Sigmoid colon (tissue), 3 donors: ENCODE measurements at regions not wholly inside any gene's neighbourhood (a gene's known extent, or its start where the extent isn't known, plus 50 kb on each side); places are given as distances from the start of the nearest gene placed in this dataset.

Experiments used
- CTCF ChIP-seq, 4 experiments: fragments of 450-650 bp in 3 of 4; fragments of 200-600 bp in 1 of 4; IDR thresholded peaks; one replicate each; pipeline ENCODE4 v1.5.1; 2016 to 2019; ENCODE audit warnings: antibody characterized with exemption in 4 of 4, mild to moderate bottlenecking in 3 of 4, moderate library complexity in 2 of 4
- POLR2A ChIP-seq, 2 donors: fragments of 450-650 bp; IDR thresholded peaks; one replicate each; pipeline ENCODE4 v1.6.1; 2016; ENCODE audit warnings: antibody characterized with exemption in 2 of 2, mild to moderate bottlenecking in 2 of 2, moderate library complexity in 2 of 2

GRCh38 chr4:187499956-187500355 lies 495.6 kb upstream of the ZFP42 start:
- TF ChIP-seq CTCF (IDR thresholded peaks at IDR 0.05), result no peak
- no peak for TF ChIP-seq POLR2A (IDR thresholded peaks at IDR 0.05)
